ENCODE measurements at regions not wholly inside any gene's neighbourhood (a gene's known extent, or its start where the extent isn't known, plus 50 kb on each side); places are given as distances from the start of the nearest gene placed in this dataset.

- Histone ChIP-seq H3K36me3 (no peaks in the 10 kb centered on the region), H3K27ac (no peak overlapping the region), H3K9me3 (no peaks in the 10 kb centered on the region), H3K27me3 (no peaks in the 10 kb centered on the region), H3K4me3 (no peak overlapping the region), H3K4me1 (no peaks in the 10 kb centered on the region)
- intact Hi-C loops (cut with DNase I; ENCODE audit: low total_unique reads) = no loop called here
- no peak for DNase-seq
- no peak for TF ChIP-seq POLR2A (IDR thresholded peaks at IDR 0.05)
- no peak for TF ChIP-seq CTCF (IDR thresholded peaks at IDR 0.05)
These were observed 188.9 kb downstream of the AHR start for GRCh38 chr7:17487343-17487742.

- H3K36me3 ChIP-seq = no peaks in the 10 kb centered on the region
- no peak overlapping the region for H3K4me3 ChIP-seq
- H3K4me1 ChIP-seq = no peaks in the 10 kb centered on the region
- H3K9me3 ChIP-seq = no peaks in the 10 kb centered on the region
- no peak overlapping the region for H3K27ac ChIP-seq
- intact Hi-C loops (cut with DNase I; ENCODE audit: low total_unique reads) = no loop called here
- no peak for DNase-seq
- no peaks in the 10 kb centered on the region for H3K27me3 ChIP-seq
- TF ChIP-seq CTCF (IDR thresholded peaks at IDR 0.05) (no peak), POLR2A (IDR thresholded peaks at IDR 0.05) (no peak)
These were observed 190.4 kb downstream of the AHR start for GRCh38 chr7:17488829-17489228.

GRCh38 chr7:17489961-17490360 is 191.5 kb downstream of the AHR start:
- H3K4me1 ChIP-seq = no peaks in the 10 kb centered on the region
- H3K36me3 ChIP-seq = no peaks in the 10 kb centered on the region
- TF ChIP-seq CTCF (IDR thresholded peaks at IDR 0.05) = no peak
- TF ChIP-seq POLR2A (IDR thresholded peaks at IDR 0.05) = no peak
- H3K27ac ChIP-seq = no peak overlapping the region
- no peaks in the 10 kb centered on the region for H3K27me3 ChIP-seq
- DNase-seq = no peak
- H3K4me3 ChIP-seq = no peak overlapping the region
- no peaks in the 10 kb centered on the region for H3K9me3 ChIP-seq
- intact Hi-C loops (cut with DNase I; ENCODE audit: low total_unique reads) = no loop called here

- H3K27me3 ChIP-seq = no peaks in the 10 kb centered on the region
- DNase-seq = no peak
- no peaks in the 10 kb centered on the region for H3K4me1 ChIP-seq
- H3K36me3 ChIP-seq = no peaks in the 10 kb centered on the region
- H3K9me3 ChIP-seq = no peaks in the 10 kb centered on the region
- no peak overlapping the region for H3K27ac ChIP-seq
- intact Hi-C loops (cut with DNase I; ENCODE audit: low total_unique reads) = no loop called here
- H3K4me3 ChIP-seq = no peak overlapping the region
- TF ChIP-seq CTCF (IDR thresholded peaks at IDR 0.05) (no peak), POLR2A (IDR thresholded peaks at IDR 0.05) (no peak)
These were observed 192.4 kb downstream of the AHR start for GRCh38 chr7:17490825-17491224.

GRCh38 chr7:17492437-17492836 is 194.0 kb downstream of the AHR start:
- Histone ChIP-seq H3K27ac (no peak overlapping the region), H3K36me3 (no peaks in the 10 kb centered on the region), H3K9me3 (no peaks in the 10 kb centered on the region), H3K4me1 (no peaks in the 10 kb centered on the region), H3K27me3 (no peaks in the 10 kb centered on the region), H3K4me3 (no peak overlapping the region)
- no peak for DNase-seq
- TF ChIP-seq CTCF (IDR thresholded peaks at IDR 0.05) (no peak), POLR2A (IDR thresholded peaks at IDR 0.05) (no peak)
- intact Hi-C loops (cut with DNase I; ENCODE audit: low total_unique reads) = no loop called here
